ENCODE measurements at regions not wholly inside any gene's neighbourhood (a gene's known extent, or its start where the extent isn't known, plus 50 kb on each side); places are given as distances from the start of the nearest gene placed in this dataset.

- TF ChIP-seq, protein P1, sequence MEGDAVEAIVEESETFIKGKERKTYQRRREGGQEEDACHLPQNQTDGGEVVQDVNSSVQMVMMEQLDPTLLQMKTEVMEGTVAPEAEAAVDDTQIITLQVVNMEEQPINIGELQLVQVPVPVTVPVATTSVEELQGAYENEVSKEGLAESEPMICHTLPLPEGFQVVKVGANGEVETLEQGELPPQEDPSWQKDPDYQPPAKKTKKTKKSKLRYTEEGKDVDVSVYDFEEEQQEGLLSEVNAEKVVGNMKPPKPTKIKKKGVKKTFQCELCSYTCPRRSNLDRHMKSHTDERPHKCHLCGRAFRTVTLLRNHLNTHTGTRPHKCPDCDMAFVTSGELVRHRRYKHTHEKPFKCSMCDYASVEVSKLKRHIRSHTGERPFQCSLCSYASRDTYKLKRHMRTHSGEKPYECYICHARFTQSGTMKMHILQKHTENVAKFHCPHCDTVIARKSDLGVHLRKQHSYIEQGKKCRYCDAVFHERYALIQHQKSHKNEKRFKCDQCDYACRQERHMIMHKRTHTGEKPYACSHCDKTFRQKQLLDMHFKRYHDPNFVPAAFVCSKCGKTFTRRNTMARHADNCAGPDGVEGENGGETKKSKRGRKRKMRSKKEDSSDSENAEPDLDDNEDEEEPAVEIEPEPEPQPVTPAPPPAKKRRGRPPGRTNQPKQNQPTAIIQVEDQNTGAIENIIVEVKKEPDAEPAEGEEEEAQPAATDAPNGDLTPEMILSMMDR (IDR thresholded peaks at IDR 0.05), result no peak
- no peak for TF ChIP-seq POLR2A (IDR thresholded peaks at IDR 0.05)
Measured at GRCh38 chr3:176208283-176208682, 989.0 kb downstream of the TBL1XR1 start.

Measured in thyroid gland (tissue), 4 donors.